HepG2 (cell line): ENCODE measurements at regions not wholly inside any gene's neighbourhood (a gene's known extent, or its start where the extent isn't known, plus 50 kb on each side); places are given as distances from the start of the nearest gene placed in this dataset.

Source experiments
- AKNA ChIP-seq: sonication (generic); formaldehyde crosslinking; IDR thresholded peaks from 2 replicates; pipeline ENCODE4 v1.4.0; 2020; ENCODE audit warnings: missing genetic modification reagents, borderline replicate concordance
- ETV6 ChIP-seq: sonication (generic); formaldehyde crosslinking; conservative IDR thresholded peaks from 2 replicates; pipeline ENCODE4 v1.4.0; 2020; ENCODE audit warnings: missing genetic modification reagents
- POLR2A ChIP-seq, 2 experiments: IDR thresholded peaks; 2 replicates each; pipeline ENCODE4 v1.6.1; 2011; ENCODE audit warnings: low read depth in 2 of 2, low read length in 2 of 2, mild to moderate bottlenecking in 1 of 2, moderate library complexity in 1 of 2; ENCODE audit not compliant: insufficient read depth in 1 of 2
- USF2 ChIP-seq, 2 experiments: sonication (generic) in 1 of 2; formaldehyde crosslinking in 1 of 2; IDR thresholded peaks; 2 replicates each; pipeline versions ENCODE4 v1.5.1 to v1.6.1; 2011 to 2020; ENCODE audit warnings: borderline replicate concordance in 1 of 2, low read depth in 1 of 2, low read length in 1 of 2, mild to moderate bottlenecking in 1 of 2, missing genetic modification reagents in 1 of 2, moderate library complexity in 1 of 2

- TF ChIP-seq POLR2A (IDR thresholded peaks at IDR 0.05; ENCODE audit: insufficient read depth in 1 of 2, low read depth in 2 of 2, low read length in 2 of 2), result no peak
- TF ChIP-seq USF2 (IDR thresholded peaks at IDR 0.05; ENCODE audit: low read depth, low read length), result no peak
- TF ChIP-seq USF2 (CRISPR knock-in tag; IDR thresholded peaks at IDR 0.05; ENCODE audit: borderline replicate concordance), result no peak
- no peak for TF ChIP-seq AKNA (CRISPR knock-in tag)
- no peak for TF ChIP-seq ETV6 (CRISPR knock-in tag)
These were observed 80.5 kb downstream of the NPAP1 start for GRCh38 chr15:24756101-24756500.
